ENCODE measurements at regions not wholly inside any gene's neighbourhood (a gene's known extent, or its start where the extent isn't known, plus 50 kb on each side); places are given as distances from the start of the nearest gene placed in this dataset.

GRCh38 chr10:114879541-114880158 lies 58.1 kb downstream of the FHIP2A start:
- TF ChIP-seq ZFX (IDR thresholded peaks at IDR 0.05; ENCODE audit: borderline replicate concordance) (no peak), CTCF (IDR thresholded peaks at IDR 0.05) (peak; percentile 88)

GRCh38 chr10:114881417-114881816 lies 56.6 kb upstream of the TRUB1 start:
- no peak overlapping the region for H3K27ac ChIP-seq
- TF ChIP-seq ZFX (IDR thresholded peaks at IDR 0.05; ENCODE audit: borderline replicate concordance) = no peak
- TF ChIP-seq CTCF (IDR thresholded peaks at IDR 0.05) = no peak

More at GRCh38 chr10:114879541-114880158, 58.1 kb downstream of the FHIP2A start:
- H3K27ac ChIP-seq = no peak overlapping the region

- H3K27ac ChIP-seq = no peak overlapping the region
- TF ChIP-seq ZFX (IDR thresholded peaks at IDR 0.05; ENCODE audit: borderline replicate concordance) (no peak), CTCF (IDR thresholded peaks at IDR 0.05) (no peak)
These were observed 56.1 kb upstream of the TRUB1 start for GRCh38 chr10:114881901-114882300.

- TF ChIP-seq ZFX (IDR thresholded peaks at IDR 0.05; ENCODE audit: borderline replicate concordance) (no peak), CTCF (IDR thresholded peaks at IDR 0.05) (no peak)
These were observed 52.6 kb upstream of the TRUB1 start for GRCh38 chr10:114885443-114885842.

More at GRCh38 chr10:114885443-114885842, 52.6 kb upstream of the TRUB1 start:
- H3K27ac ChIP-seq = no peak overlapping the region
